Activated CD4-positive, alpha-beta T cell treated with anti-CD3 and anti-CD28 coated beads, Interleukin-2, amount 50 U/mL, for 1 hour (primary cell): ENCODE measurements at regions not wholly inside any gene's neighbourhood (a gene's known extent, or its start where the extent isn't known, plus 50 kb on each side); places are given as distances from the start of the nearest gene placed in this dataset.

ENCODE experiments used
- DNase-seq: peaks from one replicate; pipeline ENCODE4 v3.0.0-alpha.2; 2020

DNA sequence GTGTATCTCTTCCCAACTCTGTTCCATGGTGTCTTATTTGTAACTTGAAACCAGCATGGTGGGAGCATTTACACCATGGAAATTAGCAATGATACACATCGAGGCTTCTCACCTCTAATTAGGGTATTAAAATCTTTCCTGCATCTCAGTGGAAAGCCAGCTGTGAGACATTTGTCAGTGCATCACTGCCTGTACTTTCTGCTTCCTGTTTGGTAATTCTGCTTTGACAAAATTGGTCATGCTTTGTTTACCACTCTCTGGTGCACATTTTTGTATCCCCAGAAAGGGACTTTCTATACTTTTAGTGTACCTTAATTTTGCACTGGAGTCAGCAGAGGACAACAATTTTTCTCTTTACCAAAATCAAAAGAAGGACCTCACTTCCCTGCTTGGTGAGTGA lies 402.1 kb downstream of the PDCD6IP start:
- DNase-seq = no peak

GRCh38 chr3:34202975-34203374 lies 404.5 kb downstream of the PDCD6IP start:
- no peak for DNase-seq

GRCh38 chr3:34203386-34203785 lies 405.0 kb downstream of the PDCD6IP start:
- DNase-seq = no peak

GRCh38 chr3:34207002-34207401 lies 408.6 kb downstream of the PDCD6IP start:
- no peak for DNase-seq

DNA sequence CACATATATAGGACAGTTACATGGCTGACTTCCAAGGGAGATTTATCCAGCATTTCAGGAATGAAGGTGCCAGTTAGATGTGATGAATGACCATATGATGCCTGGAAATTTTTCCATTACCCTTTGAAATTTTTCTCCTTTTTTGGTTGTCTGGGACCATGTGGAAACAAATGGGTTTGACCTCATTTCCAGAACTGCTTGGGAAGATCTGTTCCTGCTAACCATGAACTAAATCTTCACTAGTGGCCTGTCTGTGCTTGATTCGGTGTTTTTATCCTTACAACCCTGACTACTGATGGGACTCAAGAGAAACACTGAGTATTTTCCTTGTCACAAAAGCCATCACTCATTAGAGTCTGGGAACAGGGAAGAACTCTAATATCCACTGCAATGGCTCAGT lies 409.4 kb downstream of the PDCD6IP start:
- no peak for DNase-seq

GRCh38 chr3:34212175-34212574 lies 413.7 kb downstream of the PDCD6IP start:
- DNase-seq = no peak

DNA sequence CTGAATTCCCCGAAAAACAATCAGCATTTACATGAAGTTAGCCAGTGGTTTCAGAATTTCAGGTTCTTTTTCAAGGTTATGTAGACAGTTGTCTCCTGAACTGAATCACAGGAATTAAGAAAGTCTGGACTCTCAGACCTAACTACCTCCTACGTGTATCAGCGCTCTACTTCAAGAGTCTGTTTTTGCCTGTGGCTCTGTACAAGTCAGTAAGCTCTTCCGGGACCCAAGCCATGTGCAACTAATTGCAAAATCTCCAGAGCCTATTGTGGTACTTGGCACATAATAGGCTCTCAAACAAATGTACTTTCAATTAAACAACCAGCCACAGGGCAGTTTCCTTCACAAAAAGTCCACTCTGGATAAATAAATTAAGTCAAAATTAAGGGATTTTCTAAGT lies 414.2 kb downstream of the PDCD6IP start:
- no peak for DNase-seq

GRCh38 chr3:34213478-34213877 lies 415.0 kb downstream of the PDCD6IP start:
- no peak for DNase-seq

- no peak for DNase-seq
Measured at GRCh38 chr3:34216711-34217335, 418.4 kb downstream of the PDCD6IP start.

DNA sequence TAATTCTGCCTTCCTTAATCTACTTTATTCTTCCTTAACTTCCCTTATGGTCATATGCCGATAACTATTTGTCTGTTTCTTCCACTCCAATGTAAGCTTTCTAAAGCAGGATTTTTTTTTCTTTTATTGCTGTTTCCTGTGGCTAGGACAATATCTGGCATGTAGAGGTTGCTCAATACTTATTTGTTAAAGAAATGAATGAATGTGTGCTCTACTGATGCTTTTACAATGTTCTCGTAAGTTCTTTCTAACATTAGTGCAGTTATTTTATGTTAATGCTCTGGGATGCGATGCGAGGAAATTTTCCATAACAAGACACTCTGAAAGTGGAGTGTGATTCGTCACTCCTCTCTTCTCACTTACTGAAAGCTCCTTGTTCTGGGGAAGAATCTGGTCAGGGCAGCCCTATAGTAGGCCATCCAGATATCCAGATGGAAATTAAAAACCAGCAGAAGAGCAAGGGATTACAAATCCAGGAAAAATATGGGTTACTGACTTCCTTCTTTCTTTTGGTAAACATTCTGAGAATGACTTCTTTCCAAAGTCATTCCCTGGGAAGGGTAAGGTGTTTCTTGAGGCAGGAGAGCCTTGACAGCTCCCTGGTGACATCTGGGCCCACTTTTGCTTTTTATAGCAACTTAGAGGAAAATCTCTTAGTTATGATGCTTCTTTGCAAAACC lies 420.4 kb downstream of the PDCD6IP start:
- no peak for DNase-seq

DNA sequence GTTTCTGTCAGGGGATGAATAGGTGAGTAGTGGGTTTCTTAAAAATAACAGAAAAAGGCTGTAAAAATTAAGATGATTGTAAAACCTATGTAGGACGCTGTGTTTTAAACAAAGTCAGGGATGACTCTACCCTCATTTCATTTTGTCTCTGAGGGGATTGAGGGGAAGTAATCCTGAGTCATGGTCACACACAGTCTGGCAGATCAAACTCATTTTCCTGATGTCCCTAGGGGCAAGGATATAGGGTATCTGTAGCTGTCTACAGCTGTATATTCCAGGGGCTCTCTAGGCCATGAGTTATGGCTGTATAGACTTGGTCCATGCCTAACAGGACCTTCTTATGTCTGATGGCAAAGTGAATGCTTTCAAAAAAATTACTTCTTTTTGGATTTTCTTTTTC lies 421.1 kb downstream of the PDCD6IP start:
- no peak for DNase-seq

GRCh38 chr3:34225821-34226366 lies 427.5 kb downstream of the PDCD6IP start:
- no peak for DNase-seq

GRCh38 chr3:34229876-34230275 lies 431.4 kb downstream of the PDCD6IP start:
- DNase-seq = no peak

DNA sequence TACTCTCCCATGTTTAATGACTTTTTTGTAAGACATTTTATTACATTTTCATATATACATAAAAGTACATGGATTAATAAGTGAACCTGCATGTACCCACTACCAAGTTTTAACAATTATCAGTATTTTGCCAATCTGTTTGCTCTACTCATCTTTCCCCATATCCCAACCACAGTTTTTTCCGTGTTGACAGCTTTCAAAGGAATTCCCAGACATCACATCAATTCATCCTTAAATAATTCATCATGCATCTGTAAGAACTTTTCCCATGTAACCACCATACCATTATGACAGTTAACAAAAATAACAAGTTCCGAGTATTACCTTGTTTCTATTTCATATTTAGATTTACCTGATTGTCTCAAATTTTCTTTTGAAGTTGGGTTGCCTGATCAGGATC lies 436.7 kb downstream of the PDCD6IP start:
- DNase-seq = no peak

GRCh38 chr3:34237946-34238345 lies 439.5 kb downstream of the PDCD6IP start:
- no peak for DNase-seq

DNA sequence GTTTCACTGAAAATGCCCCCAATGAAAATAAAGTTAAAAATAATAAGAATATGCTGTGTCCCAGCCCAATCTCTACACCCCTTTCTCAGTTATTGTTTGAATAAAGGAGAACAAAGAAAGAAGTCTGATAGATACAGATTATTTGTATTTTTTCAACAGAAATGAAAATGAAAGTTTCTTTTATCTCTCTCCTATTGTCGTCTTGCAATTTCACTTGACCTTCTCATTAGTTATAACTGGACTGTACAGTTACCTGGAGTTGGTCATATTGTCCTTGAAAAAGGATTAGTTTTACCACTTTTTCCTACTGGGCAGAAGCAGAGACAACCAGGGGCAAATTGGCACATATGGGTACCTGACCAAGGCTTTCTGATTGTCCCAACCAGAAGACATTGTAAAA lies 440.0 kb downstream of the PDCD6IP start:
- no peak for DNase-seq

DNA sequence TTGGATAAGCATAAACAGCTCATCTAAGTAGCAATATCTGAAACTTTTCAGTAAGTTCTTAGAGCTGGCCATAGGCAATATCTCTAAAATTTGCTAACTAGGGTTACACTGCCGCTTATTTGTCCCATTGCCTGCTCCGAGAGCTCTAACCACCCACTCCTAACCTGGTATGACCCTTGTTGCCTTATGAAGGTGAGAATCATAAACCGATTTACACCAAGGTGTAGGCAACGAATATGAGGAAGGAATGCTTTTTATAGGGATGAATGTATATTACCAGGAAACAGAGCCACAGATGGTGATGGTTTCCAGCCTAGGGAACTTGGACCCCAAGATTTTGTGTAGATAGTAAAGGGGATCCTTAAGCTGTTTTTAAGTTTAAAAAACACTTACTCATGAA lies 440.9 kb downstream of the PDCD6IP start:
- no peak for DNase-seq

DNA sequence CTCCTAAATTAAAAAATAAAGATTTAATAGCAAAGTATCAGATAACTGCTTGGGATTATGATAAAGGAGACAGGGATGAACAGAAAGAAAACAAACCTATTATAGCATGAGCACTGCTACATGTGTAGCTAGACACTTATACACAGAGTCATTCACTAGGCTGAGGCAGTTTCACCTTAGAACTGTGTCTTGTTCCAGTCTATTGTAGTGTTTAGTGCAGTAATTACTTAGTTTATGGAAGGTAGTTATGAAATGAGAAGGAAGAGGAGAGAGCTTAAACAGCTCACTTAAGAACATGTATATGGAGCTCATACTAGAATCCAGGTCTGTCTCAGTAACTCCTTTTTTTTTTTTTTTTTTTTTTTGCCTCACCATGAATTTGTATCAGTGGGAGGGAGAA lies 441.4 kb downstream of the PDCD6IP start:
- DNase-seq = no peak

DNA sequence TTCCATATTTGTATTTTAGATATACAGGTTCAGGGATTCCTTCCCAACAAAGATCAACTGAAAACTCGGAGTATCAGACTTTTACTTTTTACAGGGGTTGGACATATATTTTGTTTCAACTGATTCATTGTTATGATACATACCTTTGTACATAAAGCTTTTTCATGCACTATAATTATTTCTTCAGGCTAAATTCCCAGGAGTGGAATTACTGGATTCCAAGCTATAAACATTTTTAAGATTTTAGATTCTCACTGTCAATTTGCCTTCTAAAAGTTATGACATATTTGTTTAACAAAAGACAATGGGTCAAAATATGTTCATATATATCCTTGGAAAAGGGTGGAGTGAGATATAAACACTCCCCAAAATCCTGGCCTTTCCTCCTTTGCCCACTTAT lies 449.0 kb downstream of the PDCD6IP start:
- DNase-seq = no peak

GRCh38 chr3:34248352-34248751 lies 449.9 kb downstream of the PDCD6IP start:
- DNase-seq = no peak

DNA sequence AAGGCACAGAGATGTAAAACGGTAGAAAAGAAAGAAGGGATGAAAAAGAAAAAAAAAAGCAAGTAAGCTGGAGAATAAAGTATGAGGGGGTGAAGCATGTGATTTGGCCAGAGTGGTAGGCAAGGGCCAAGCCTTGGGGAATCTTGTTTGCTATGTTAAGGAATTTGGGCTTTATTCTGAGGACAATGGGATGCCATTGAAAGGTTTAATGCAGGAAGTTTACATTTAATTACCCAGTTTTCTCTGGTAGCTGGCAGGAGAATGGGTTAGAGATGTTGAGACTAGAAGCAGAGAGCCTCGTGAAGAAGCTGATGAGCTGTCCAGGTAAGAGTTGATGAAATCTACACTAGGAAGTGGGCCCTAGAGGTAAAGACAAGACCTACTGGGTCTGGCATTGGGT lies 455.9 kb downstream of the PDCD6IP start:
- DNase-seq = no peak

DNA sequence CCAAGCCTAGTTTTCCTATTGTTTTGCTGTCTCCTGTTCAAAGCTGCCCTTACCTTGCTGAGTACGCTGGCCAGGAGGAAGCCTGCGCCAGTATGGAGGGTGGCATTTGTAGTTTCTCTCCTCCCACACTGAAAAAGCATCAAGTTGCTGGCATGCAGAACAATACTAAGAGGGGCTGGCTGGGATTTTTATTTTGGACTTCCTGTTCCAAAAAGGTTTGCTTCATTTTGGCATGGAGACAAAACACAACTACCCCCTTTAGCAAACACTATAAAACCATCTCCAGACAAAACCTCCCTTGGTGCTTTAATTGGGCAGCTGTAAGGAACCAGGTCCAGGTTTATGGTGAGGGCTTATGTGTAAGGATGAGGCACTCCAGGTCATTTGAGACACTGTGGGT lies 457.6 kb downstream of the PDCD6IP start:
- no peak for DNase-seq

GRCh38 chr3:34256791-34257190 lies 458.4 kb downstream of the PDCD6IP start:
- DNase-seq = no peak

GRCh38 chr3:34258271-34258998 lies 460.0 kb downstream of the PDCD6IP start:
- DNase-seq = no peak
